Islet precursor cell (in vitro differentiated cells): ENCODE measurements at regions not wholly inside any gene's neighbourhood (a gene's known extent, or its start where the extent isn't known, plus 50 kb on each side); places are given as distances from the start of the nearest gene placed in this dataset.

Experiments used
- DNase-seq: peaks from one replicate; pipeline ENCODE4 v3.0.0-alpha.2; 2018

DNA sequence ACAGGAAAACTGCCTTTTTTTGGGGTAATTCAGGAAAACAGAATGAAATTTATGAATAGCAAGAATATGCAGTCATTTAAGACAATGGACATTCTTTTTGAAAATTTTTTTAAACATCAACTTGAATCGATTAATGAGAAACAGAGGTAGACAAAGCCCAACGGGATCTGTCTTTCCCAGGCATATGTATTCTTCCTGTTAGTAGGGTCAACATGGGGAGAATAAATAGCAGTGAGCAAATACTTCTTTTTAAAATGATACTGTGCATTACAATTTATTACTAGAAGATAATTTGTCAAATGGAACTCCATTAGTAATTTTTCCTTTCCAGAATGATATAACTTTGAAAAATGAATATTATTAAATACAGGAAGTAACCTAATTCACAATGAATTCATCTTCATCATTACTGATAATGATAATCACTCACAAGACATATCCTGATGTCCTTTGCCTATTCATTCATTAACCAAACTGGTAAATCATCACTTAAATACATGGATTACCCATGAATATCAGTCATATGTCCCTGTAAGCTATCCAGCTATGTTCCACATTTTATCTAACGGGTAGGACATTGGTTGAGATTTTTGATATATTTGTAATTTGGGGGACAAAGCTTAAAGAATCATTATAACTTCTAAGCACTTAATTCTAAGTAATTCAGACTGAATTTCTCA, 209.2 kb upstream of the CDIN1 start:
- no peak for DNase-seq

GRCh38 chr15:36370731-36371112, 208.7 kb upstream of the CDIN1 start:
- DNase-seq, result no peak

DNA sequence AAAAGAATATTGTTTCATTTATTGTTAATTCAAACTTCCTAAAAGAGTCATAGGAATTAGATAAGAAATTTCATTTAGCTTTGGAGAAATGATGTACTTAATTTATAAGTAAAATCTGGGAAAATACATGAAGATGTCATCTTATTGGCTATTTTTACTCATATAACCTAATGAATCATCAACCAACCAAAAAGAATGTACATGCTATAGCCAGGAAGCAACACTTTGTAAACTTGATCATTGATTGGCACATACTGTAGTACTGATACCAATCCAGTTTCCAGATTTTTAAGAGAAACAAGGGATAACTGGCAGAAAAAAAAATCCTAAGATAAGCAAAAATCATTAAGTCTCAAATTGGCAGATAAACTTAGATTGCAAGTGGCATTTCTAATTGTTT, 207.9 kb upstream of the CDIN1 start:
- DNase-seq, result no peak

GRCh38 chr15:36372968-36373367, 206.5 kb upstream of the CDIN1 start:
- no peak for DNase-seq

- DNase-seq, result no peak
Measured at GRCh38 chr15:36373550-36373949, 205.9 kb upstream of the CDIN1 start.

GRCh38 chr15:36389107-36389506, 190.3 kb upstream of the CDIN1 start:
- no peak for DNase-seq

GRCh38 chr15:36390491-36390890, 188.9 kb upstream of the CDIN1 start:
- peak; percentile 57 for DNase-seq

DNA sequence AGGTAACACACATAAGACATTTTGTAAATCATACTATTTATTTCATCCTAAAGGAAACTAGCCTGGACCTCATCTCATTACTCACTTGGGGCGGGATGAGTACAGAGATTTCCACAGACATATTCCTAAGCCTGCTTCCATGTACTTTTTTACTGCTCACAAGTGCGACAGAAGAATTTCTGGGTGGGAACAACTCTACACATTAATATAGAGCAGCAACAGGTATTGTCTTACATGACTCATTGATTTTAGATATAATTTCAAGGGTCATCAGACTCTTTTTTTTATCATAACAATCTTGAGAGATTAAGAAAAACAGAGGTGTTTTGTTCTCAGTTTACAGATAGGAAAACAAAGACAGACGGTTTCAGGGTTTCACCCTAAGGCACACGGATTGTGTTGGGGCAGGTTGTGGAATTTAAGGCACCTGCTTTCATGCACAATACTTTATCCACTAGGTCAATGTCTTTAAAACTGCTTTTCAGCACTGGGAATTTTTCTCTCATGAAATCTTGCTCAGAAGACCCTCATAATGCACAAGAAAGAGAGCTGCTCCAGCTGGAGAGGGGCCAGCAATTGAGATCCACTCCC, 186.7 kb upstream of the CDIN1 start:
- DNase-seq, result no peak

DNA sequence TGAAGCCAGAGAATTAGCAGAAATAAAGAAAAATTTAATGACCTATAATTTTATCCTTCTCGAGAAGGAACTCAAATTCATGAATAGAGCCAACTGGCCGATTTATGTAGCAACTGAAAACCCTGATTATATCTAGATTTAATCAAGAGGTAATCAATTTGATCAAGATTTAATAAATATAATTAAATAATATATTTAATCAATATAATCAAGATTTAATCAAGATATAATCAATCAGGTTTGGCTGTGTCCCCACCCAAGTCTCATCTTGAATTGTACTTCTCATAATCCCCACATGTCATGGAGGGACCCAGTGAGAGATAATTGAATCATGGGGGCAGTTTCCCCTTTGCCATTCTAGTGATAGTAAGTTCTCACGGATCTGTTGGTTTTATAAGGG, 181.2 kb upstream of the CDIN1 start:
- DNase-seq, result no peak

- no peak for DNase-seq
Measured at GRCh38 chr15:36399276-36399675, 180.2 kb upstream of the CDIN1 start.

- DNase-seq, result no peak
Measured at GRCh38 chr15:36400936-36401585, 178.4 kb upstream of the CDIN1 start.

DNA sequence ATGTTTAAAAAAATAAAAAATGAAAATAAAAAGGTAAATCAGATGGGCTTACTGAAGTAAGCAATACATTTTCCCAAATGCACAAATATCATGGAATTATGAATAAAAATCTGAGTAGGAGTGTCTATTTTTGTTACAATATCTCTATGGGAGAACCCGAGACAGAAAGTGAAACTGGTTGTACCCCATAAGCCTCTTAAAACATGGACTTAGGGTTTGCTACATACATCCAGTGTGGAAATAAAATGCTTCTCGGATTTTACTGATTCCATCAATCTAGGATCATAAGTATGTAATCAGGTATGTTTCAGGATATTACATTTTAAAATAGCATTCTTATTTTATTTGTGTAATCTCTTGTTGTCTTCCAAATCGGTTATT, 177.8 kb upstream of the CDIN1 start:
- no peak for DNase-seq

DNA sequence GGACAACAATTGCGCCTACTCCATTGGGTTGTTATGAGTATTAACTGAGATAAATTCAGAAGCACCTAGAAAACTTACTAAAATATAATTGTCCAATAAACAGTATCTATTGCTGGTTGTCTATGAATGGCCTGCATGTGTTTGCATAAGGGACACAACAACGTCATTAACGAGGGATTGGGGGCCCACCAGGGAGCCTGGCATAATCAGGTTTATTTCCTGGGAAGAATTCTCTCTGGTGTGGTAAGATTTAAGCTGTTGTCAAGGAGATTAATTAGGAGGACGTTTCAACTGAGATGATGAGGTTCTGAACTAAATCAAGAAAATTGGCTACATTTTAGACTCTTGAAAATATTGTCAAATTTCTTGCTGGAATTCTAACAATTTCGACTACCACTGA, 176.1 kb upstream of the CDIN1 start:
- DNase-seq, result no peak

DNA sequence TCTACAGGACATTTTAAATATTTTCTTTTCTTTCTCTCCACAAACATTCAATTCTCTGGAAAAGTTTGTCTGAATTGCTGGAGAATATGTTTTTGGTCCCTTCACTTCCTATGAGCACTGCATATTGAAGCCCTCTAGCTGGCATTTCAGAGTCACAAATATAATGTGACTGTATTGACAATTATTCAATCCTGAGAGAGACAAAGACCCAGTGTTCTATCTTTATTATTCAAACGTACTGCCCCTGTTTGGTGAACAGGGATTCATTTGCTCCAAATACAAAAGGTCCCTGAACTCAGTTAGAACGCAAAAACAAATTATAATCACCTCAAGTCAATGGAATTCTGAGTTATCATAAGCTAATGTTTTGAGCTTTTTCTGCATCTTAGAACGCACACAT, 173.1 kb upstream of the CDIN1 start:
- no peak for DNase-seq

DNA sequence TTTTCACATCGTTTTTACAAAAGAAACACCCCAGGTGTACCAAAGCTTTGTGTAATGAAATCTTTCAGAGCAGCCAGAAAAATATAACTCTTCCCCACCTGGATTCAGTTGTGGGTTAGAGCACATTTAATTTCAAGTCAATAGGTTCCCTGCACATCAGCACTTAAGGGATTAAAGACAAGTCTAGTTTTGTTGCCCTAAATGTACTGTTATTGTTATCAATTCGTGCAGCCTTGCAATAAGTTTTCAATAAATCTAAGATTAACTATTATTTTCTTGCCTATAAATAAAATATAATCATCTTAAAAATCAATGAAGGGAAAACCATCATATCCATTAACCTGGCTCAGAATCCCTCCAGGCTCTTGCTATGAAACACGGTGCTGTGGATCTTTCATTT, 172.5 kb upstream of the CDIN1 start:
- DNase-seq, result no peak

DNA sequence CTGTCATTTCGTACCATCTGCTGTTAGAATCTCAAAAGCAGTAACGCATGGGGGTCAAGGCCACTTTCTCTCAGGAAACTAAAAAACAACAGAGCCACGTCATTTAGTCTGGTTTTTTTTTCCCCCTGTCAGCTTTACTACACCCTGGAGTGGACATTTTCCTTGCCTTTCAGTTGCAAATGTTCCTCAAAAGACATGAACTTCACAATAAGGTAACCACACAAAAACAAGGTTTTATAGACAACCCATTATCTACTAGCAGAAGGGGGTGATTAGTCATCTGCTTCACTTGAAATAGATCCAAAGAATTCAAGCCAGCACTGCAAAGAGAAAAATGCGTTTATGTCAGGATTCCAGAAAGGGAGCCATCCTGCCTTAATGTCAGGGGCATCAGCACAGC, 171.8 kb upstream of the CDIN1 start:
- DNase-seq, result peak; percentile 65

DNA sequence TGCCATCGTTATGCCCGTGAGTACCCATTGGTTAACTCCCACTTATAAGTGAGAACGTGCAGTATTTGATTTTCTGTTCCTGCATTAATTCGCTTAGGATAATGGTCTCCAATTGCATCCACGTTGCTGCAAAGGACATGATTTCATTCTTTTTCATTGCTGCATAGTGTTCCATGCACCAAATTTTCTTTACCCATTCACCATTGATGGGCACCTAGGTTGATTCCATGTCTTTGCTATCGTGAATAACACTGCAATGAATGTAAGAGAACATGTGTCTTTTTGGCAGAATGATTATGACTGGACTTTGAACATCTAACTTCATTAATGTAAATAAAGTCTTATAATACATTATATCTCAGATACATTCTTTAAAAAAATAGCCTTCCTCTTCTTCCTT, 169.6 kb upstream of the CDIN1 start:
- DNase-seq, result no peak

DNA sequence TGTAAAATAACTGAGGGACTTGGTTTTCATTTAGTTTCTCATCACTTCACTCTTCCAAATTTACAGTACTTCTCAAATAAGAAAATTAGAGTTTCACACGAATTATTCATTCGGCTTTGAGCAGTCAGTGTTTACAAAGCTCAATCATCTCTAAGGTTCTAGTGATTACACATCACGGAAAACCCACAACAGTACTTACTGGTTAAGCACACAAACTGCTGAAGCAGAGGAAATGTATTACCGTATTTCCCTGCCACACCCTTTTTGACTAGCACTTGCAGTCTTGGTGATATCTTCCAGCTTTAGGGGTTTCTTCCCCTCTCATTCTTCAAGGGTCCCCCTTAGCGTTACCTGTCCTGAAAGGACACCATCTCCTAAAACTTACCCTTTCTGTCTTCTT, 164.8 kb upstream of the CDIN1 start:
- DNase-seq, result no peak

- no peak for DNase-seq
Measured at GRCh38 chr15:36415643-36416042, 163.8 kb upstream of the CDIN1 start.

DNA sequence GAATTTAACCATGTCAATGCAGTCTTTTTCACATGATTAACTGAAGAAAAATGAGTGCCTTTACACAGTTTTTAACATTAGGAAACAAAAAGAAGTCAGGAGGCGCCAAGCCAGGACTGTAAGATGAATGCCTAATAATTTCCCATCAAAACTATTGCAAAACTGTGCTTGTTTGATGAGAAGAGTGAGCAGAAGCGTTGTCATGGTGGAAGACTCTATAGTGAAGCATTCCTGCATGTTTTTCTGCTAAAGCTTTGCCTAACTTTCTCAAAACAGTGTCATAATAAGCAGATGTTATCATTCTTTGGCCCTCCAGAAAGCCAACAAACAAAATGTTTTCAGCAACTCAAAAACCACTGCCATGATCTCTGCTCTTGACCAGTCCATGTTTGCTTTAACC, 156.8 kb upstream of the CDIN1 start:
- DNase-seq, result no peak

DNA sequence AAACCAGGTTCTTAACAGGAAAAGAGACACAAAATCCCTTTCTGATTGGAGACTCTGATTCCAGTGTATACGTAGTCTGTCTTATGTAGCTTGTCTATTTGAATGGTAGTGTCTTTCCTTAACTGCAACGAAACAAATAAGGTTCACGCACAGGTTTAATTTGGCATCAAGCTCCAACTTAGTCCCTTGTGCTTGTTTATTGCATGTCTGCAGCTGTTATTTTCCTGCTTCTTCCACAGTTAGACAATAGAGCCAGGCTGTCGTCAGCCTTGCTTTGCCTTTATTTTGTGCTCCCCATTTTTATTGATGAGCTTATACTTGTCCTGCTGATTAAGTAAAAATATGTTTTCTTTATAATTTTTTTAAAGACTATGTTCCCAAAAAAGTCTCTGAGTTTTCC, 152.7 kb upstream of the CDIN1 start:
- DNase-seq, result no peak

GRCh38 chr15:36428102-36428845, 151.2 kb upstream of the CDIN1 start:
- peak; percentile 97 for DNase-seq

DNA sequence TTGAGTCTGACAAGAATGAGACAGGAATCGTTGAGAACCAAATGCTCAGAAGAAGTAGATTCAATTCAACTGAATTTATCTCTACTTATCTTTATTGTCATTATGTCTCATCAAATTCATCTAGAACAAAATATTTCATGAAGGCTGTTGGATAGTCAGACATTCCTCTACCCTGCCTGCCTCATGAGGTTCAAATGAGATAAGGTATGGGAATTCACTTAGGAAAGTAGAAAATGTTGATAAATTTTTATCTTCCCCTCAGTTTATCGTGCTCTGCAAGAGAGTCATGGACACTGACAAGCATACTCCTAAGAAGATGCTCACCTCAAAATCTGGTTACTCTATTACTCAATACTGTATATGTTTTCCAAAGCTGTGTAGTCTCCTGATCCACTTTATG, 149.7 kb upstream of the CDIN1 start:
- no peak for DNase-seq

GRCh38 chr15:36430280-36430679, 149.1 kb upstream of the CDIN1 start:
- no peak for DNase-seq
